ENCODE measurements at regions not wholly inside any gene's neighbourhood (a gene's known extent, or its start where the extent isn't known, plus 50 kb on each side); places are given as distances from the start of the nearest gene placed in this dataset.

- no peak for DNase-seq
Observed at GRCh38 chr5:56340196-56340980, 107.3 kb upstream of the ANKRD55 start.

- no peak for DNase-seq
Observed at GRCh38 chr5:56339732-56340131, 106.6 kb upstream of the ANKRD55 start.

GRCh38 chr5:56337715-56338319 lies 104.7 kb upstream of the ANKRD55 start:
- no peak for DNase-seq

GRCh38 chr5:56335212-56335611 lies 102.1 kb upstream of the ANKRD55 start:
- DNase-seq, result no peak

GRCh38 chr5:56330806-56331205 lies 97.7 kb upstream of the ANKRD55 start:
- no peak for DNase-seq

- no peak for DNase-seq
Observed at GRCh38 chr5:56330167-56330566, 97.0 kb upstream of the ANKRD55 start.

GRCh38 chr5:56329652-56330051 lies 96.5 kb upstream of the ANKRD55 start:
- no peak for DNase-seq

- DNase-seq, result peak; percentile 59
Observed at GRCh38 chr5:56328753-56329560, 95.8 kb upstream of the ANKRD55 start.

- peak; percentile 83 for DNase-seq
Observed at GRCh38 chr5:56327809-56328208, 94.7 kb upstream of the ANKRD55 start.

GRCh38 chr5:56326770-56327169 lies 93.6 kb upstream of the ANKRD55 start:
- no peak for DNase-seq

GRCh38 chr5:56326116-56326515 lies 93.0 kb upstream of the ANKRD55 start:
- DNase-seq, result peak; percentile 65

- no peak for DNase-seq
Observed at GRCh38 chr5:56325039-56325438, 91.9 kb upstream of the ANKRD55 start.

GRCh38 chr5:56323505-56323904 lies 90.4 kb upstream of the ANKRD55 start:
- peak; percentile 40 for DNase-seq

GRCh38 chr5:56322592-56322991 lies 89.5 kb upstream of the ANKRD55 start:
- no peak for DNase-seq

- DNase-seq, result no peak
Observed at GRCh38 chr5:56321236-56321881, 88.2 kb upstream of the ANKRD55 start.

GRCh38 chr5:56320686-56321085 lies 87.6 kb upstream of the ANKRD55 start:
- no peak for DNase-seq

GRCh38 chr5:56319526-56320181 lies 86.5 kb upstream of the ANKRD55 start:
- DNase-seq, result no peak

- no peak for DNase-seq
Observed at GRCh38 chr5:56317923-56318561, 84.9 kb upstream of the ANKRD55 start.

GRCh38 chr5:56316299-56316994 lies 83.3 kb upstream of the ANKRD55 start:
- peak; percentile 57 for DNase-seq

GRCh38 chr5:56314529-56314928 lies 81.4 kb upstream of the ANKRD55 start:
- no peak for DNase-seq

GRCh38 chr5:56313596-56313995 lies 80.5 kb upstream of the ANKRD55 start:
- no peak for DNase-seq

Data from hematopoietic multipotent progenitor cell treated with erythropoietin and hydrocortisone succinate and interleukin-3 and kit ligand, for 4 days (in vitro differentiated cells).